Superior temporal gyrus (tissue), 1 donor: ENCODE measurements at regions not wholly inside any gene's neighbourhood (a gene's known extent, or its start where the extent isn't known, plus 50 kb on each side); places are given as distances from the start of the nearest gene placed in this dataset.
"Not testable (repeated sequence)": the region's sequence is repeated elsewhere in the genome, so short reads cannot be mapped to it uniquely, and the experiment has no call there.

Experiments
- DNase-seq: peaks from one replicate; pipeline ENCODE4 v3.0.0-alpha.2; 2016; ENCODE audit errors: extremely low spot score

- DNase-seq, result no peak
Measured at GRCh38 chr20:48049171-48049570, 263.9 kb upstream of the SULF2 start.

- no peak for DNase-seq
Measured at GRCh38 chr20:48047447-48047846, 262.2 kb upstream of the SULF2 start.

- no peak for DNase-seq
Measured at GRCh38 chr20:48042628-48043027, 257.3 kb upstream of the SULF2 start.

- DNase-seq, result no peak
Measured at GRCh38 chr20:48041078-48041780, 255.9 kb upstream of the SULF2 start.

- no peak for DNase-seq
Measured at GRCh38 chr20:48040491-48040890, 255.2 kb upstream of the SULF2 start.

GRCh38 chr20:48040051-48040450 lies 254.8 kb upstream of the SULF2 start:
- no peak for DNase-seq

- no peak for DNase-seq
Measured at GRCh38 chr20:48039514-48039913, 254.2 kb upstream of the SULF2 start.

- no peak for DNase-seq
Measured at GRCh38 chr20:48038713-48039112, 253.4 kb upstream of the SULF2 start.

- DNase-seq, result not testable (repeated sequence)
Measured at GRCh38 chr20:48037798-48038197, 252.5 kb upstream of the SULF2 start.

GRCh38 chr20:48035961-48036731 lies 250.9 kb upstream of the SULF2 start:
- no peak for DNase-seq

- no peak for DNase-seq
Measured at GRCh38 chr20:48034751-48035150, 249.5 kb upstream of the SULF2 start.

- DNase-seq, result not testable (repeated sequence)
Measured at GRCh38 chr20:48033005-48033404, 247.7 kb upstream of the SULF2 start.

GRCh38 chr20:48031122-48031521 lies 245.8 kb upstream of the SULF2 start:
- DNase-seq, result no peak

- no peak for DNase-seq
Measured at GRCh38 chr20:48026981-48027592, 241.8 kb upstream of the SULF2 start.

GRCh38 chr20:48025661-48026060 lies 240.4 kb upstream of the SULF2 start:
- no peak for DNase-seq

- no peak for DNase-seq
Measured at GRCh38 chr20:48025051-48025515, 239.8 kb upstream of the SULF2 start.

- DNase-seq, result no peak
Measured at GRCh38 chr20:48024539-48024938, 239.3 kb upstream of the SULF2 start.

GRCh38 chr20:48020696-48021095 lies 235.4 kb upstream of the SULF2 start:
- DNase-seq, result not testable (repeated sequence)

- no peak for DNase-seq
Measured at GRCh38 chr20:48019940-48020339, 234.7 kb upstream of the SULF2 start.

- no peak for DNase-seq
Measured at GRCh38 chr20:48019496-48019895, 234.2 kb upstream of the SULF2 start.

- not testable (repeated sequence) for DNase-seq
Measured at GRCh38 chr20:48018851-48019250, 233.6 kb upstream of the SULF2 start.

- no peak for DNase-seq
Measured at GRCh38 chr20:48017992-48018391, 232.7 kb upstream of the SULF2 start.

- no peak for DNase-seq
Measured at GRCh38 chr20:48017509-48017908, 232.2 kb upstream of the SULF2 start.
